Femur (tissue), 1 donor: ENCODE measurements at regions not wholly inside any gene's neighbourhood (a gene's known extent, or its start where the extent isn't known, plus 50 kb on each side); places are given as distances from the start of the nearest gene placed in this dataset.
A peak's percentile ranks its signal among the peaks of the same experiment; 100 is the strongest.

ENCODE experiments used
- DNase-seq: peaks from one replicate; pipeline ENCODE4 v3.0.0-alpha.2; 2017

- no peak for DNase-seq
Observed at GRCh38 chr7:47040795-47041347, 541.0 kb downstream of the TNS3 start.

DNA sequence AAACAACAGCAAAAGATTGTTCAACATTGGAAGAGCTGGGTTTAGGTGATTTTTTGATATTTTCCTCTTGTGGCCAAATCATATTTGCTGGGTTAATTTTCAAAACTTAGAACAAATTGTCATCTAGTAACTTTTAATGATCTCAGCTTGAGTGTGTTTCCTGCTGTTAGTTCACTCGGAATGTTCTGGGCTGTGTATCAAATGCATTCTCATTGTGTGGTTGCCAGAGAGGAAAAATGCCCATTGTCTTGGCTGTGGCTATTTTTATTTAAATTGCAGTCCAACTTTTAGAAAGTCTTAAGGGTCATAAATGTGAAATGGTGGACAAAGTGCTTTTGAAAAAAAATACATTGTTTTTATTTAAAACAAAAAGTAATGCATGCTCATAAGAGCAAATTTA is 542.0 kb downstream of the TNS3 start:
- peak; percentile 48 for DNase-seq

GRCh38 chr7:47039089-47039648 is 542.7 kb downstream of the TNS3 start:
- no peak for DNase-seq

DNA sequence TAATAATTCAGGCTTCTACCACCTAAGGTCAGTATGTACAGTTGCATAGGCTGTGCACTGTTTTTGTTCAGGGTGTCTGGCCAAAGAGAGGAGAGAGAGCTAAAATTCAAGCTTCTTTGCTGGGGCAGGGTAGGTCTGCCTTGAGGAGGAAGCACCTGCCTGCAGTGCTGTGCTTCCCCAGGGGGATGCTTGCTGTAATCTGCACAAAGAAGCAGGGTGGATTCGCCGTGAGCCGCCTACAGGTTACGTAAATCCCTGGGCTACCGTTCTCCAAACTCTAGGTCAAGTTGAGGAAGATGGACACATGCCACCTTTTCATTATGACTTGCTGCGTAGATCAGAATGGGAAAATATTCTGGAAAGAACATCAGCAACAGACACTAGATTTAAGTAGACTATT is 543.3 kb downstream of the TNS3 start:
- no peak for DNase-seq

DNA sequence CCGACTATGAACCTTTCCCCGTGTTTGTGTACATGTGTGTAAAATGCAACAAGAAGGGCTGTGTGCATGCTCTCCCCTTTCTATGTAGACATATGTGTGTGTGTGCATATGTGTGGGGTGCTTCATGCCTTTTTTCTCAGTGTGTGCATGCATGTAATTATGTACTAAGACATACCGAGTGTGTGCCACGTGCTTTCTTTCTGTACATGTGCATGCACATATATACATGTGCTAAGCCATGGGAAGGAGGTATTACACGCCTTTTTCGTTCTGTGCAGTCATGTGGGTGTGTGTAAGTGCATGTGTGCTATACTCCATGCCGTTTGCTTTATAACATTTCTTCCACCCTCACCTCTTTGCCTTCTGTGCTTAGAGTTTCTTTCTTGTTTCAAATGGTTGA is 544.3 kb downstream of the TNS3 start:
- DNase-seq, result no peak

- DNase-seq, result no peak
Observed at GRCh38 chr7:47036909-47037308, 545.0 kb downstream of the TNS3 start.

DNA sequence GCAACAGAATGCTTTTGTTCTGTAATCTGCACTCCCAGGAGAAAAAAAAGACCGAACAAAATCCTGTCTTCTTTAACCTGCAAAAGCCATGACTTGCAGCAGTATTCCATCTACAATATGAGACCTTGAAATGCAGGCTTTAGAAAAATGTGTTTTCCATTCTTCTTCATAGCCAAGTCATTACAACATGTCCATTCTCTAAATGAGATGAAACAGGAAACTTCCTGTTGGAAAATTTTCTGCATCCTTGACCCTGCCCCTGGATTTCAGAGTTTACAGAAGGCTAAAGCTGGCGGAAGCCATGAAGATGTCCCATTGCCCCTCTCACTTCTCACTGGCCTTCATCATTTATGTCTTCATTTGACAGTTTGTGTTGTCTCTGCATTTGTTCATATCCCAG is 546.4 kb downstream of the TNS3 start:
- DNase-seq, result no peak

DNA sequence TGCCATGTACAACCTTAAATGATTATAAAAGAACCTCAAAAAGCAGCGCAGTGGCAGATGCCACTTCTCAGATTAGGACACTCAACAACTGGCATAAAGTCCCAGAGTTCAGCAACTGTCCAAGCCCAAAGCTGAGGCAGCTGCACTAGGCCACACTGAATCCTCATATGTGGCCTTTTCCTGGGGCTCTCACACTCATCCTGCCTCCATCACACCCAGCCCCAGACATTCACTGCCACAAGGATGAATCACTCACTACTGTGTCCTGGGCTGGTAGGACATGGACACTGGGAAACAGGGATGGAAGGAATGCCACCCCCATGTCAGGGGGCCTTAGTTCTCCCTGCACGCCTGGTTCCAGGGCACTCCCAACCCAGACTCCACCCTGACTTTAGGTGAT is 547.7 kb downstream of the TNS3 start:
- DNase-seq, result no peak

DNA sequence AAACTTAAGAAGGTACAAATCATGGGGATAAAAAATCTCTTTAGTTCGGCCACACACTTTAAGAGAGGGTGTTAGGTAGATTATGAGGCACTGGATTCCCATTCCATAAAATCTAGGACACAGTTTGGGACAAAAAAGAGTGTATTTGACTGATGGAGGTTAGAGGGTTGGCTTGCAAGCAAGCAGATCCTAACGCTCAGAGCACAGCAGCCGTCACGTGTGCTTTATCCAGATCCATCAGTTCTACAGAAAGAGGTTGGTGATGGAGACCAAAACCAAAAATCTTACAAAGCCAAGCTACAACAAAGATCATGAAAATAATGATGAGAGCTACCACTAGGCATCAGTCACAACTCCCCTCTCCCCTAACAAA is 549.4 kb downstream of the TNS3 start:
- no peak for DNase-seq

- DNase-seq, result peak; percentile 57
Observed at GRCh38 chr7:47031786-47032535, 550.0 kb downstream of the TNS3 start.

DNA sequence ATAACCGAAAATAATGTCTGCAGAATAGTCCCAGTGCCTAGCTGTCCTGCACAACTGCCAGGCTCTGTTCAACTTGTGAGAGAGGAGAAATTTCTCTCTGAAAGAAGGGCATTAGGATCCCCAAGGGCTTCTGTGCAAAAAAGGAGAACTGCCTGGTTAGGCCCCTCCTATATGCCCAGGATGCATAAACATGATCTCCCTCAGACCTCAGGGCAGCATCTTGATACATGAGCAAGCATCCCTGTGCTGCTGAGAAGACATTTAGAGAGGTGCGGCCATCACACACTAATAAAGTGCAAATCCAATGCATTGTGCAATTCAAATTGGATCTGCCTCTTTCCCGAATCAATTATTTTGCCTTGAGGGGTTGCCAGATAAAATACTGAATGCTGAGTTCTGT is 553.6 kb downstream of the TNS3 start:
- no peak for DNase-seq

- DNase-seq, result no peak
Observed at GRCh38 chr7:47027695-47028240, 554.1 kb downstream of the TNS3 start.

DNA sequence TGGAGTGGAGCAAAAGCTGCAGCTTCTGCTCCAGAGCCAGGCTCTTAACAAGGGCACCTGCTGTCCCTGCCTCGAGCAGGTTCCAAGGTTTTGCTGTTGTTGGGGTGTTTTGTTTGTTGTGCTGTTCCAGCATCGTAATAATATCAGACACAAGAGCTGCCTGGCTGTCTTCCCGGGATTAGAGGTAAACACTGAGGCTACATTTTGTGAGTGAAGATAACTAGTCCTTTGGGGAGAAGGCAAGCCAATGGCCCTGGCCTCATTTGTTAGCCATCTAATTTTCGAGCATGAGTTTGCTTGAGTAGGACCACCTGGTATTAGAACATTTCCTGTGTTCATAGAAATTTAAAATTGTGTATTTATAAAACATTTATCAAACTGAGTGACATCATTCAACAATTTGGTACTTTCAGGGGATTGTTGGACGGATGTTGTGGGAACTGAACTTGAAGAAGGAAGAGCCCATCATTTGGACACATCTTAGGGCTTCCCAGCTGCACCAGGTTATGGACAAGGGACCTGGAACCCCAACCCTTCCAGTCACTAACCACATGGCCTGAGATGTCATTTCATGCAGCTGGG is 555.0 kb downstream of the TNS3 start:
- peak; percentile 73 for DNase-seq

- no peak for DNase-seq
Observed at GRCh38 chr7:47024991-47025390, 556.9 kb downstream of the TNS3 start.

DNA sequence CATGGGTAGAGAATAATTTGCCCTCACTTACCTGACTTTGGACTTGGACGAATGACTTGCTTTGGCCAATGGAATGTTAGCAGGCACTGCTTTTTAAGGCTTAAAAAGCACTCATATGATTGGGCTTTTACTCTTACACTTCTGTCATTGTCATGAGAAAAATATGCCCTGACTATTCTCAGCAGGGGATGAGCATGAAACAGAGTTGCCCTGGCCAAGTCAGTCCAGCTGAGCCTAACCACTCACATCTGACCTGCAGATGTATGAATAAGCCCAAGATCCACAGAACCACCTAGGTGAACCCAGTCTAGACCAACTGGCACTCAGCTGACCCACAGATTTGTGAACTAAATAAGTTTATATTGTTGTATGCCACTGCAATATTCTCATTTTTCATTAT is 573.5 kb downstream of the TNS3 start:
- no peak for DNase-seq

- no peak for DNase-seq
Observed at GRCh38 chr7:47007471-47007870, 574.4 kb downstream of the TNS3 start.

DNA sequence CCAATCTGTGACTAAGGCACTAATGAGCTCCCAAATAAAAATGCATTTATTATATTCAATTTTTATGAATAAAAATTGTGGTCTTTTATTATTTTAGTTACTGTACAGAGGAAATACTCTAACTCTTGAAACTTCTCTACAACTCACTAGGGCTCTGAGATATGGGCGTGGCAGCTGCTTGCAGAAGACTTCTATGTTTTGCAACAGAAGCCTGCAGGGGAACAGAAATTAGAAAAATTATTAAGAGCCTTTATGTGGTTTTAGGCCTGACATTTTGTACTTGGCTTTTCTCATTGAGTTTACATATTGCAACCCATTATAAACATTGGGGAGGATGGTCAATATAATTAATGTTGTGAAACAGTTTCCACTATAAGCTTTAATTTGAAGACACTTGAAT is 581.4 kb downstream of the TNS3 start:
- DNase-seq, result no peak

- no peak for DNase-seq
Observed at GRCh38 chr7:46999866-47000265, 582.0 kb downstream of the TNS3 start.

GRCh38 chr7:46996972-46997371 is 584.9 kb downstream of the TNS3 start:
- no peak for DNase-seq

DNA sequence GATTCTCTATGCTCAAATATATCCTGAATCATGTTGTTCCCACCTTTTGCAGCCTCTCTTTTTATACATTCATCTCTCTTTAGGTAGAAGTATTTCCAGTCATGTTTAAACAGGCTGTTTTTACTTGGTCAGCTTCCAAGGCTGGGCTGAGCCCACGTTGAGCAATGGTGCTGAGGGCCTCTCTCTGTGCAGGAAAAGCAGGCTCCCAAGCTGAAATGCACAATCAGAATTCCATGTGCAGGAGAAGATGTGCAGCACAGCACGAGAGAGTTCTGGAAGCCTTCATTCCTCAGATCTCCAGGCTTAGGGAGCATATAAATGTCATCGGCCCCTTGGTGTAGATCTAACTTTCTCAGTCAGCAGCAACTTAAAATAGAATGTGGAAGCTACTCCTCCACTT is 588.5 kb downstream of the TNS3 start:
- DNase-seq, result no peak

GRCh38 chr7:46990761-46991160 is 591.1 kb downstream of the TNS3 start:
- DNase-seq, result no peak

- DNase-seq, result no peak
Observed at GRCh38 chr7:46989247-46989646, 592.7 kb downstream of the TNS3 start.

DNA sequence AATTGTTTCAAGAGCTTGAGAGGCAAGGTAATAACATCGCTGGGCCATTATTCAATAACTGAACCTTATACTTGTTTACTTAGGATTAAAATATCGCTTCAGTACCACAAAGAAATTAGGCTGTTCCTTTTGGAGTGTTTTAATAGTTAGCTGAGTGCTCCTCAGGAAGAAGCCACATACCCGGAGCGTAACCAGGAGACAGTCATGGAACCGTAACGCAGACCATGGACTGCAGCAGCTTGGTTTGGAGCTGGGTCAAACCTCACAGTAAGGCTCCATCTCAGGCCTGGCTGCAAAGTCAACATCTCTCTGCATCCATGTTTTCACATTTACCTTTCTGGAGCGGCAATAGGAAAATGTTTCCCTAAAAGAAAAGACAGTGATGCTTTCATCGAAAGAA is 599.0 kb downstream of the TNS3 start:
- peak; percentile 42 for DNase-seq

GRCh38 chr7:46979439-46979838 is 602.5 kb downstream of the TNS3 start:
- DNase-seq, result no peak
